ENCODE measurements at regions not wholly inside any gene's neighbourhood (a gene's known extent, or its start where the extent isn't known, plus 50 kb on each side); places are given as distances from the start of the nearest gene placed in this dataset.

- Histone ChIP-seq H3K4me1 (peaks cover 18% of the 10 kb centered on the region), H3K27ac (no peak overlapping the region), H3K4me3 (no peak overlapping the region), H3K9me3 (no peaks in the 10 kb centered on the region), H3K27me3 (ENCODE audit: low read depth) (no peaks in the 10 kb centered on the region), H3K36me3 (no peaks in the 10 kb centered on the region)
- intact Hi-C loops (cut with DNase I) = no loop called here
- DNase-seq (no peak), ATAC-seq (no peak)
- no peak for TF ChIP-seq CTCF (IDR thresholded peaks at IDR 0.05)
These were observed 118.0 kb upstream of the SNTG2 start for GRCh38 chr2:832635-833034.

- TF ChIP-seq CTCF (IDR thresholded peaks at IDR 0.05) = no peak
- Histone ChIP-seq H3K27me3 (ENCODE audit: low read depth) (no peaks in the 10 kb centered on the region), H3K36me3 (no peaks in the 10 kb centered on the region), H3K4me3 (no peak overlapping the region), H3K27ac (no peak overlapping the region), H3K4me1 (peaks cover 18% of the 10 kb centered on the region), H3K9me3 (no peaks in the 10 kb centered on the region)
- DNase-seq = no peak
- intact Hi-C loops (cut with DNase I) = no loop called here
- peak in 1 of 2 donors; percentile 48 for ATAC-seq
These were observed 119.0 kb upstream of the SNTG2 start for GRCh38 chr2:831622-832021.

GRCh38 chr2:831225-831536, 119.5 kb upstream of the SNTG2 start:
- H3K27me3 ChIP-seq (ENCODE audit: low read depth) = no peaks in the 10 kb centered on the region
- H3K4me1 ChIP-seq = peaks cover 18% of the 10 kb centered on the region
- intact Hi-C loops (cut with DNase I) = no loop called here
- no peaks in the 10 kb centered on the region for H3K36me3 ChIP-seq
- H3K27ac ChIP-seq = no peak overlapping the region
- no peak for TF ChIP-seq CTCF (IDR thresholded peaks at IDR 0.05)
- DNase-seq (no peak), ATAC-seq (no peak)
- no peaks in the 10 kb centered on the region for H3K9me3 ChIP-seq
- H3K4me3 ChIP-seq = no peak overlapping the region

DNA sequence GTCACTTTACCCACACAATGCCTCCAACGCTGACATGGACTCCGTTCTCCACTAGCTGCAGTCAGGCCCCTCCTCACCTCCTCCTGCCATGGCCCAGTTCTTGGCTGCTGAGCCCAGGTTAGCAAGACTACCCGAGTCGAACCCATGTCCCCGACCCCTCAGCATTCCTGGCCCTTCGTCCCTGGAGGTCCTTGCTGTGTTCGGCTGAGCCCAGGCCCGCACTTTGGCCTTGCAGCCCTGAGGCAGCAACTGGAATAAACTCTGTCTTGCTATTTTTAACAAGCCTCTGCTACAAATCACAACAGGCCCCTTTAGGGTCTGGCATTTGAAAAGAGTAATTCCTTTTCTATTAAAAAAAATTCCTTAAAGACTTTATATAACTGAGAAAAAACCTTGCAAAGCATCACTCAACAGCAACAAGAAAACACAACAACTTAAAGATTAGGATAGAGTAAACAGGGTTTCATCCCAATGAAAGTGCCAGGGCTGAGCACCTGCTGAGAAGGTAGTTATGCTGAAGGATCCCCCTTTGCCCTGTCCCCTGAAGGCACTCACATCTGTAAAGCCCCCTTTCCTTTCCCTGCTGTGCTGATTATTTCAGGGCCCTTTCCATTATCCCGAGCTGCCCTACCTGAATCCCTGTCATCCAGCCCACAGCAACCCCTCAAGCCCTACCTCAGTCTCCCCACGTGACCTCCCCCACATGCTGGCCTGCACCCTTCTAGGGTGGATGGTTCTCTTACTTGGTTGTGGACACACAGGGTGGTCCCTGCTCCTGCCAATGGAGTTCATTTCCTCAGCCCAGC, 120.0 kb upstream of the SNTG2 start:
- ATAC-seq = no peak
- Histone ChIP-seq H3K9me3 (no peaks in the 10 kb centered on the region), H3K27ac (no peak overlapping the region), H3K36me3 (no peaks in the 10 kb centered on the region), H3K27me3 (ENCODE audit: low read depth) (no peaks in the 10 kb centered on the region), H3K4me3 (no peak overlapping the region), H3K4me1 (peaks cover 18% of the 10 kb centered on the region)
- no peak for TF ChIP-seq CTCF (IDR thresholded peaks at IDR 0.05)
- intact Hi-C loops (cut with DNase I) = no loop called here
- DNase-seq = no peak

- no peak for TF ChIP-seq CTCF (IDR thresholded peaks at IDR 0.05)
- H3K9me3 ChIP-seq = no peaks in the 10 kb centered on the region
- no peak overlapping the region for H3K4me3 ChIP-seq
- no peak overlapping the region for H3K27ac ChIP-seq
- DNase-seq (no peak), ATAC-seq (no peak)
- no peaks in the 10 kb centered on the region for H3K27me3 ChIP-seq (ENCODE audit: low read depth)
- H3K36me3 ChIP-seq = no peaks in the 10 kb centered on the region
- intact Hi-C loops (cut with DNase I) = no loop called here
- H3K4me1 ChIP-seq = peaks cover 18% of the 10 kb centered on the region
These were observed 121.6 kb upstream of the SNTG2 start for GRCh38 chr2:829047-829446.

Data from lower lobe of right lung (tissue), 2 donors.